ENCODE measurements at regions not wholly inside any gene's neighbourhood (a gene's known extent, or its start where the extent isn't known, plus 50 kb on each side); places are given as distances from the start of the nearest gene placed in this dataset.
"Not testable (repeated sequence)": the region's sequence is repeated elsewhere in the genome, so short reads cannot be mapped to it uniquely, and the experiment has no call there.

DNA sequence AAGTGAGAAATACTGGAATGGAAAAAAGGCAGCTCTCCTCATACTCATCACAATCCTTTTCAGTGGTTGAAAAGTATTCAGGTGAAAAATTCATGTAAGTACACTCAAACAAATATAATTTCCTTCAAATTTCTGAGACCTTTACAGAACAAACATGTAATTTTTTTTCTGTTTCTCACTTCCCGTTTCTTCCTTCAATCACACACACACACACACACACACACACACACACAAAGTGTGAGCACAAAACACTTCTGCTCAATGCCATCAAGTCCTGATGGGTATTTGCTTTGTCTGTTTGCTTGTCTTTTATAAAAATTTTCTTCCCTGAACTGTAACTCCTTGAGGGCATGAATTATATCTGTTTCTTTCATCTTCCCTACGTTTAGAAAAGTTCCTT is 110.6 kb downstream of the LIG4 start:
- H3K9me3 Mint-ChIP-seq = no peaks in the 10 kb centered on the region
- no peak for DNase-seq
- H3K36me3 Mint-ChIP-seq (ENCODE audit: low read depth) = no peaks in the 10 kb centered on the region
- CTCF ChIA-PET = no interaction called here
- POLR2A ChIA-PET = no interaction called here
- no peaks in the 10 kb centered on the region for H3K27me3 Mint-ChIP-seq
- no peaks in the 10 kb centered on the region for H3K4me1 Mint-ChIP-seq
- H3K4me3 Mint-ChIP-seq = no peak overlapping the region
- H3K27ac Mint-ChIP-seq = no peak overlapping the region

GRCh38 chr13:108102771-108103170 is 112.6 kb downstream of the LIG4 start:
- H3K9me3 Mint-ChIP-seq = no peaks in the 10 kb centered on the region
- H3K4me1 Mint-ChIP-seq = no peaks in the 10 kb centered on the region
- CTCF ChIA-PET = no interaction called here
- DNase-seq = no peak
- no peaks in the 10 kb centered on the region for H3K36me3 Mint-ChIP-seq (ENCODE audit: low read depth)
- POLR2A ChIA-PET = no interaction called here
- H3K27ac Mint-ChIP-seq = no peak overlapping the region
- H3K27me3 Mint-ChIP-seq = no peaks in the 10 kb centered on the region
- no peak overlapping the region for H3K4me3 Mint-ChIP-seq

DNA sequence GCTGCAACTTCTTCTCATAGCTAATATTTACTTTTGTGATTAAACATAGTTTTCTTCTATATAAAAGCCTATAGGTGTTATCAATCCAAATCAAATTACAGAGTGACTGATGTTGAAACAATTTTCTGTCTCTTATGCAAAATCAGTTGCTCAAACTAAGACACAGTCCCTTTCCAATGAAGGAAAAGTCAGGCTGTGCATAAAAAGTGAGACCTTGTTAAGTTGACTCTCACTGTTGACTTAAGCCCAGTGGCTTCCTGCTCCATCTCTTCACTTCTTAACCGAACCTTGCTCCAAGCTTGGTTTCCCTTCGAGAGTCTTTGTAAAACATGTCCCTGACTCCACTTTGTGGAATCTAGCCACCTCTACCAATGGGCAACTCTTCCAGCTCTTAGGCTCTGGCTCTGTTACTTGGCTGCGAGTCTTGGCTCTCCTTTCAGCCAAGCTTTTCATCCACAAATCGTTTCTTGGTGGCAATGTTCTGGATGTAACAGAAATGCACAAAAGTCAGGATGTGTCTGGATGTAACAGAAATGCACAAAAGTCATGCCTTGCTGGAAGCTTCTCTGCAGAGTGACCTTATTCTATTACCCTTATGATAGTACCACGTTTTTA is 118.9 kb downstream of the LIG4 start:
- Mint-ChIP-seq H3K4me1 (peaks cover 4% of the 10 kb centered on the region), H3K4me3 (no peak overlapping the region), H3K9me3 (no peaks in the 10 kb centered on the region), H3K36me3 (ENCODE audit: low read depth) (no peaks in the 10 kb centered on the region), H3K27ac (no peak overlapping the region), H3K27me3 (no peaks in the 10 kb centered on the region)
- ChIA-PET CTCF (no interaction called here), POLR2A (no interaction called here)
- DNase-seq = no peak

- Mint-ChIP-seq H3K4me3 (no peak overlapping the region), H3K27me3 (no peaks in the 10 kb centered on the region), H3K4me1 (peaks cover 4% of the 10 kb centered on the region), H3K36me3 (ENCODE audit: low read depth) (no peaks in the 10 kb centered on the region), H3K9me3 (no peaks in the 10 kb centered on the region), H3K27ac (no peak overlapping the region)
- POLR2A ChIA-PET = no interaction called here
- CTCF ChIA-PET = no interaction called here
- no peak for DNase-seq
These were observed 120.3 kb downstream of the LIG4 start for GRCh38 chr13:108095036-108095435.

- no peaks in the 10 kb centered on the region for H3K36me3 Mint-ChIP-seq (ENCODE audit: low read depth)
- no peak for DNase-seq
- no peak overlapping the region for H3K4me3 Mint-ChIP-seq
- H3K9me3 Mint-ChIP-seq = no peaks in the 10 kb centered on the region
- H3K4me1 Mint-ChIP-seq = peaks cover 4% of the 10 kb centered on the region
- H3K27ac Mint-ChIP-seq = no peak overlapping the region
- ChIA-PET POLR2A (no interaction called here), CTCF (no interaction called here)
- H3K27me3 Mint-ChIP-seq = no peaks in the 10 kb centered on the region
These were observed 121.7 kb downstream of the LIG4 start for GRCh38 chr13:108093616-108094015.

- POLR2A ChIA-PET = no interaction called here
- H3K4me1 Mint-ChIP-seq = no peaks in the 10 kb centered on the region
- no peaks in the 10 kb centered on the region for H3K27me3 Mint-ChIP-seq
- H3K27ac Mint-ChIP-seq = no peak overlapping the region
- CTCF ChIA-PET = no interaction called here
- no peak overlapping the region for H3K4me3 Mint-ChIP-seq
- DNase-seq = no peak
- H3K9me3 Mint-ChIP-seq = no peaks in the 10 kb centered on the region
- no peaks in the 10 kb centered on the region for H3K36me3 Mint-ChIP-seq (ENCODE audit: low read depth)
These were observed 127.5 kb downstream of the LIG4 start for GRCh38 chr13:108087810-108088209.

DNA sequence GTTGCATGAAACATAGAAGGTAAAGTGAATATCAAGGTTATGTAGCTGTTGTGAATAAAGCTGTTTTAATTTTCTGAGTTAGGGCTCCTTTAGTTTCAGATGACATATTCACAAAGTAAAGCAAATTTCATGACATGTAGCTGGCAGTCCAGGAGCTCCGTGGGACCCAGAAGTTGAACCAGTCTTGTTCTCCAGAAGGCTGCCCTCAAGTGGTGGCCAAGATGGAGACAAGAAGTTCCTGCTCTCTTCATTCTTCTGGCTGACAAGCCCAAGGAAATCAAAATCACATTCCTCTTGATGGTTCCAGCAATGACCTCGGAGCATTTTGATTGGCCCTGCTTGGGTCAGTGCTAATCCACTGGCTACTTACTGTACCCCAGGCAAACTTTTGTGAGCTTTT is 128.7 kb downstream of the LIG4 start:
- Mint-ChIP-seq H3K27ac (no peak overlapping the region), H3K27me3 (no peaks in the 10 kb centered on the region), H3K36me3 (ENCODE audit: low read depth) (no peaks in the 10 kb centered on the region), H3K4me3 (no peak overlapping the region), H3K4me1 (no peaks in the 10 kb centered on the region), H3K9me3 (no peaks in the 10 kb centered on the region)
- POLR2A ChIA-PET = no interaction called here
- CTCF ChIA-PET = no interaction called here
- DNase-seq = no peak

DNA sequence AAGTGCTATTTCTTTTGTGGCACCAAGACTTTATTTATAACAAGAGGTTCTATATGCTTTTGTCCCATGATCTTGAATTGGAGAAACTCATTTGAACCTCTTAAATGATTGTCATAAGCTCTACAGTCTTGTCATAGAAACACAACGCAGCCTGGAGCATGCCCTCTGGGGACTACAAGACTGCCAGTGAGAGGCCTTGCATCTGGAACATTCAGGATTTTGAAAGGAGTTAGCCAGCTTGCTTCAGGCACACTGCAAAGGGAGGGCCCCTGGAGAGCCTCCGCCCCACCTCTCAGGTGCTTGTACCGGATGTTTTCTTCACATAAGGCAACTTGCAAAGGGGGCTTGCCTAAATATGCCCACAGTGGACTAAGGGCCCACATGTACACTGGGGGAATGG is 130.5 kb downstream of the LIG4 start:
- no peaks in the 10 kb centered on the region for H3K9me3 Mint-ChIP-seq
- no peaks in the 10 kb centered on the region for H3K4me1 Mint-ChIP-seq
- H3K27ac Mint-ChIP-seq = no peak overlapping the region
- POLR2A ChIA-PET = no interaction called here
- no peak for DNase-seq
- H3K4me3 Mint-ChIP-seq = no peak overlapping the region
- no peaks in the 10 kb centered on the region for H3K36me3 Mint-ChIP-seq (ENCODE audit: low read depth)
- no peaks in the 10 kb centered on the region for H3K27me3 Mint-ChIP-seq
- CTCF ChIA-PET = no interaction called here

DNA sequence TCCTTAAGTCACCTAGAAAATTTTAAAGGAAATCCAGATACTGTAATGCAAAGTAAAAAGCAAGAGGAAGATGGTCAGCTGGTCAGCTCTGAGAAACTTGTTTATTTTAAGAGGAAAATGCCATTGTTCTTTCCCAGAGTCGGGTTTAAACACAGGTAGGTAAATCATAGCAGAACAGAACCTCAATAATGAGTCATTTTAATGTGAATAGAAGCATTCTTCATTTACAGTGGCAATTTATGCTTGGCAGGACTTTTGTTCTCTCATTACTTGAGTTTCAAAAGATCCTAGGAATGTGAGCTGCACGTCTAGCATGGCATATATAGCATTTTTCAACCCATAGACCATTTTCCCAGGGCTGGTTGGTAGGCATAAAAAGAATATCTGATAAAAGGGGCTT is 132.3 kb downstream of the LIG4 start:
- H3K4me1 Mint-ChIP-seq = no peaks in the 10 kb centered on the region
- H3K4me3 Mint-ChIP-seq = no peak overlapping the region
- no peak for DNase-seq
- POLR2A ChIA-PET = no interaction called here
- H3K9me3 Mint-ChIP-seq = no peaks in the 10 kb centered on the region
- no peaks in the 10 kb centered on the region for H3K36me3 Mint-ChIP-seq (ENCODE audit: low read depth)
- no peak overlapping the region for H3K27ac Mint-ChIP-seq
- CTCF ChIA-PET = no interaction called here
- no peaks in the 10 kb centered on the region for H3K27me3 Mint-ChIP-seq

- H3K9me3 Mint-ChIP-seq = peaks cover under 1% of the 10 kb centered on the region
- CTCF ChIA-PET = no interaction called here
- no peaks in the 10 kb centered on the region for H3K36me3 Mint-ChIP-seq (ENCODE audit: low read depth)
- no peak for DNase-seq
- H3K4me3 Mint-ChIP-seq = no peak overlapping the region
- no peaks in the 10 kb centered on the region for H3K4me1 Mint-ChIP-seq
- POLR2A ChIA-PET = no interaction called here
- no peak overlapping the region for H3K27ac Mint-ChIP-seq
- H3K27me3 Mint-ChIP-seq = no peaks in the 10 kb centered on the region
These were observed 132.9 kb downstream of the LIG4 start for GRCh38 chr13:108082481-108082880.

GRCh38 chr13:108077284-108077683 is 138.1 kb downstream of the LIG4 start:
- H3K4me3 Mint-ChIP-seq = no peak overlapping the region
- no peak overlapping the region for H3K27ac Mint-ChIP-seq
- CTCF ChIA-PET = no interaction called here
- H3K4me1 Mint-ChIP-seq = no peaks in the 10 kb centered on the region
- POLR2A ChIA-PET = no interaction called here
- DNase-seq = no peak
- H3K36me3 Mint-ChIP-seq (ENCODE audit: low read depth) = no peaks in the 10 kb centered on the region
- H3K27me3 Mint-ChIP-seq = no peaks in the 10 kb centered on the region
- peaks cover 9% of the 10 kb centered on the region for H3K9me3 Mint-ChIP-seq

DNA sequence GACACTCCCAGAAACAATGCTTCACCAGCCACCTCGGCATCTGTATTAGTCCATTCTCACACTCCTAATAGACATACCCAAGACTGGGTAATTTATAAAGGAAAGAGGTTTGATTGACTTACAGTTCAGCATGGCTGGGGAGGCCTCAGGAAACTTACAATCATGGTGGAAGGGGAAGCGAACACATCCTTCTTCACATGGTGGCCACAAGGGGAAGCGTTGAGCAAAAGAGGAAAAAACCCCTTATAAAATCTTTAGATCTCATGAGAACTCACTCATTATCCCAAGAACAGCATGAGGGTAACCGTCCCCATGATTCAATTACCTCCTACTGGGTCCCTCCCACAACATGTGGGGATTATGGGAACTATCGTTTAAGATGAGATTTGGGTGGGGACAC is 140.9 kb downstream of the LIG4 start:
- H3K27ac Mint-ChIP-seq; H3K4me3 Mint-ChIP-seq; H3K9me3 Mint-ChIP-seq; H3K27me3 Mint-ChIP-seq; H3K4me1 Mint-ChIP-seq; H3K36me3 Mint-ChIP-seq (ENCODE audit: low read depth); POLR2A ChIA-PET; DNase-seq: not testable (repeated sequence)
- CTCF ChIA-PET = interaction anchor here (0.6 kb wide), 1 partner anchor 895 kb away, joined by 3 read pairs; no protein-coding TSS in a partner anchor

DNA sequence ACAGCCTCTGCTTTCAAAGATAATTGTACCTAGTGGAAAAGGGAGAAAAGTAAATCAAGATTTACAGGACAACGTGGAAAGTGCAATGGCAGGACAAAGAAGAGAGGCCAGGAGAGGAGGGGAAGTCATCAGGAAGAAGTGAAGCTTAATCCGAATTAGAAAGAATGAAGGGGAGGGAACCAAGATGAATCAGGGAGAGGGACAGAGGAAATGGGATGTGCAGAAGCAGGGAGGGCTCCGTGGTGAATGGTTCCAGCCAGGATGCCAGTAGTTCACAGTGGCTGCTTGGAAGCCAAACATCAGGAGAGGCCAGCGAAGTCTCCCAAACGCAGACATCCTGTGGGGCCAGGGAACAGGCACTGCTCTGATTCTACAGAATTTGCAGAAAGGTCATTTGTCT is 144.4 kb downstream of the LIG4 start:
- H3K36me3 Mint-ChIP-seq (ENCODE audit: low read depth) = no peaks in the 10 kb centered on the region
- ChIA-PET POLR2A (no interaction called here), CTCF (no interaction called here)
- no peaks in the 10 kb centered on the region for H3K4me1 Mint-ChIP-seq
- no peak overlapping the region for H3K4me3 Mint-ChIP-seq
- no peak overlapping the region for H3K27ac Mint-ChIP-seq
- no peak for DNase-seq
- no peaks in the 10 kb centered on the region for H3K27me3 Mint-ChIP-seq
- H3K9me3 Mint-ChIP-seq = peaks cover 5% of the 10 kb centered on the region

- Mint-ChIP-seq H3K9me3 (peaks cover 5% of the 10 kb centered on the region), H3K36me3 (ENCODE audit: low read depth) (no peaks in the 10 kb centered on the region), H3K4me1 (no peaks in the 10 kb centered on the region), H3K27ac (no peak overlapping the region), H3K27me3 (no peaks in the 10 kb centered on the region), H3K4me3 (no peak overlapping the region)
- ChIA-PET POLR2A (no interaction called here), CTCF (no interaction called here)
- no peak for DNase-seq
These were observed 144.8 kb downstream of the LIG4 start for GRCh38 chr13:108070491-108070890.
